Gastroesophageal sphincter (tissue), 3 donors: ENCODE measurements at regions not wholly inside any gene's neighbourhood (a gene's known extent, or its start where the extent isn't known, plus 50 kb on each side); places are given as distances from the start of the nearest gene placed in this dataset.

Source experiments
- EP300 ChIP-seq: sonication (generic); formaldehyde crosslinking; IDR thresholded peaks from one replicate; pipeline ENCODE4 v1.6.1; 2017; ENCODE audit warnings: antibody characterized with exemption, mild to moderate bottlenecking
- POLR2A ChIP-seq, 2 donors: fragments of 450-650 bp; IDR thresholded peaks; one replicate each; pipeline ENCODE4 v1.6.1; 2017; ENCODE audit warnings: antibody characterized with exemption in 2 of 2, mild to moderate bottlenecking in 2 of 2, moderate library complexity in 1 of 2
- POLR2AphosphoS5 ChIP-seq: sonication (generic); formaldehyde crosslinking; IDR thresholded peaks from one replicate; pipeline ENCODE4 v1.6.1; 2017; ENCODE audit warnings: antibody characterized with exemption
- TF ChIP-seq, protein P1 (sequence below), 4 experiments: fragments of 200-600 bp in 2 of 4; fragments of 450-650 bp in 2 of 4; sonication (generic) in 1 of 4; IDR thresholded peaks; one replicate each; pipeline ENCODE4 v1.5.1; 2017 to 2019; ENCODE audit warnings: antibody characterized with exemption in 4 of 4, mild to moderate bottlenecking in 2 of 4, moderate library complexity in 2 of 4

DNA sequence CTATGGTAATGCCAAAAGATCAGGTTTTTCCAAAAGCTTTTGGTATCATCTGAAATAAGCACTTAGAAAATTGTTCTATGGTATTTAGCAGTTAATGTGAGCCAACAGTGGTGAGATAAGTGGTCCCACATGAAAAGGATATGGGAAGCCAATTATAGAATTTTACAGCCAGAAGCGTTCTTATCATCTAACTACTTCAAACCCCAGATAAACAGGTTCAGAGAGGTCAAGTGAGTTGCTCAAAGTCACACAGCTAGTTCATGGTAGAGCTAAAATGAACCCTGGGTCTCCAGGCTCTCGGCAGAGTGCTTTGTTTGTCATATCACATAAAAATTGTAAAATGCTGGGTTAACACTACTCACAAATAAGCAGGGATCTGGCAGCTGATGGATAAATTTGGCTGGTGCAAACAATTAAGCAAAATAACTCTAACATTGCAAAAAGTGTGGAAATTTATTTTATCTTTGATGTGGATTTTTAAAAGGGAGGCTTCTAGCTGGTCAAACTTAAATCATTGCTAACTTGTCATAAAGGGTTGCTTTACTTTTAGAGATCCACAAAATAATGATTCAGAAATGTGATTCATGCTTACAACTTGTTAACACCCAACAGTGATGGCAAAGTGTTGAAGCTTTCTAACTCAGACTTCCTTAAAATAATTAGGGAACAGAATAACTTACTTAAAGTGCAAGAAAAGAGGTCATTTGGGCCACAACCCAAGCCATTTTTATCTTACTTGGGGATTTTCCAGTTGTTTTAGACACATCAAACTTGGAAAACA, 202.8 kb upstream of the TBC1D5 start:
- TF ChIP-seq, protein P1, sequence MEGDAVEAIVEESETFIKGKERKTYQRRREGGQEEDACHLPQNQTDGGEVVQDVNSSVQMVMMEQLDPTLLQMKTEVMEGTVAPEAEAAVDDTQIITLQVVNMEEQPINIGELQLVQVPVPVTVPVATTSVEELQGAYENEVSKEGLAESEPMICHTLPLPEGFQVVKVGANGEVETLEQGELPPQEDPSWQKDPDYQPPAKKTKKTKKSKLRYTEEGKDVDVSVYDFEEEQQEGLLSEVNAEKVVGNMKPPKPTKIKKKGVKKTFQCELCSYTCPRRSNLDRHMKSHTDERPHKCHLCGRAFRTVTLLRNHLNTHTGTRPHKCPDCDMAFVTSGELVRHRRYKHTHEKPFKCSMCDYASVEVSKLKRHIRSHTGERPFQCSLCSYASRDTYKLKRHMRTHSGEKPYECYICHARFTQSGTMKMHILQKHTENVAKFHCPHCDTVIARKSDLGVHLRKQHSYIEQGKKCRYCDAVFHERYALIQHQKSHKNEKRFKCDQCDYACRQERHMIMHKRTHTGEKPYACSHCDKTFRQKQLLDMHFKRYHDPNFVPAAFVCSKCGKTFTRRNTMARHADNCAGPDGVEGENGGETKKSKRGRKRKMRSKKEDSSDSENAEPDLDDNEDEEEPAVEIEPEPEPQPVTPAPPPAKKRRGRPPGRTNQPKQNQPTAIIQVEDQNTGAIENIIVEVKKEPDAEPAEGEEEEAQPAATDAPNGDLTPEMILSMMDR (IDR thresholded peaks at IDR 0.05): no peak
- TF ChIP-seq EP300 (no peak), POLR2A (IDR thresholded peaks at IDR 0.05) (no peak), POLR2AphosphoS5 (no peak)
